OCI-LY1 (cell line): ENCODE measurements at regions not wholly inside any gene's neighbourhood (a gene's known extent, or its start where the extent isn't known, plus 50 kb on each side); places are given as distances from the start of the nearest gene placed in this dataset.

Experiments used
- H2AFZ ChIP-seq: fragments of 200-600 bp; sonication (generic), shearing (Covaris generic); 2 replicates; pipeline ENCODE4 v1.6.0; 2014; ENCODE audit warnings: antibody characterized with exemption, mild to moderate bottlenecking, low read length
- H3F3A ChIP-seq: fragments of 200-600 bp; sonication (generic), shearing (Covaris generic); 2 replicates; pipeline ENCODE4 v1.6.0; 2014; ENCODE audit warnings: mild to moderate bottlenecking, antibody characterized with exemption, low read length, moderate library complexity; ENCODE audit not compliant: insufficient read depth
- H3K27ac ChIP-seq: fragments of 200-600 bp; sonication (generic); 2 replicates; pipeline ENCODE4 v1.5.1; 2014; ENCODE audit warnings: low read length, mixed run types, mild to moderate bottlenecking, low read depth; ENCODE audit not compliant: poor library complexity, severe bottlenecking
- H3K27me3 ChIP-seq: fragments of 200-600 bp; sonication (generic); 2 replicates; pipeline ENCODE4 v1.6.0; 2014; ENCODE audit warnings: antibody characterized with exemption, mild to moderate bottlenecking, low read length, moderate library complexity; ENCODE audit not compliant: insufficient read depth
- H3K36me3 ChIP-seq: fragments of 200-600 bp; sonication (generic); 2 replicates; pipeline ENCODE4 v1.6.1; 2014; ENCODE audit warnings: mild to moderate bottlenecking, antibody characterized with exemption, low read length, moderate library complexity, mixed read lengths; ENCODE audit not compliant: insufficient read depth
- H3K4me1 ChIP-seq: fragments of 200-600 bp; sonication (generic); 2 replicates; pipeline ENCODE4 v1.5.1; 2014; ENCODE audit warnings: mild to moderate bottlenecking, low read length, moderate library complexity; ENCODE audit not compliant: insufficient read depth, severe bottlenecking
- H3K4me2 ChIP-seq: fragments of 200-600 bp; sonication (generic), shearing (Covaris generic); 2 replicates; pipeline ENCODE4 v1.6.1; 2014; ENCODE audit warnings: low read length
- H3K4me3 ChIP-seq: fragments of 200-600 bp; sonication (generic); 2 replicates; pipeline ENCODE4 v1.5.1; 2014; ENCODE audit warnings: low read length, low read depth, mild to moderate bottlenecking, mixed read lengths; ENCODE audit not compliant: poor library complexity, severe bottlenecking
- H3K79me2 ChIP-seq: fragments of 200-600 bp; shearing (Covaris generic); 2 replicates; pipeline ENCODE4 v1.6.1; 2016; ENCODE audit warnings: mixed run types, low read length, mixed read lengths; ENCODE audit not compliant: insufficient read depth
- H3K9ac ChIP-seq: fragments of 200-600 bp; sonication (generic), shearing (Covaris generic); 2 replicates; pipeline ENCODE4 v1.6.1; 2014; ENCODE audit warnings: mild to moderate bottlenecking, low read length, mixed read lengths
- H3K9me2 ChIP-seq: fragments of 200-600 bp; sonication (generic), shearing (Covaris generic); 2 replicates; pipeline ENCODE4 v1.6.1; 2014; ENCODE audit warnings: low read depth, mild to moderate bottlenecking, low read length, mixed read lengths
- H3K9me3 ChIP-seq: fragments of 200-600 bp; shearing (Covaris generic); 2 replicates; pipeline ENCODE4 v1.6.1; 2014; ENCODE audit warnings: low read length, mixed read lengths
- H4K20me1 ChIP-seq: fragments of 200-600 bp; sonication (generic), shearing (Covaris generic); 2 replicates; pipeline ENCODE4 v1.6.0; 2016; ENCODE audit warnings: mild to moderate bottlenecking, low read length; ENCODE audit not compliant: insufficient read depth
- CTCF ChIP-seq: fragments of 200-600 bp; sonication (generic), shearing (Covaris generic); IDR thresholded peaks from 2 replicates; pipeline ENCODE4 v1.5.1; 2017; ENCODE audit warnings: mild to moderate bottlenecking, antibody characterized with exemption, low read length, moderate library complexity, mixed read lengths
- EZH2 ChIP-seq: fragments of 200-600 bp; sonication (generic), shearing (Covaris generic); IDR thresholded peaks from 2 replicates; pipeline ENCODE4 v1.8.0; 2017; ENCODE audit warnings: borderline replicate concordance, mixed run types, mild to moderate bottlenecking, antibody characterized with exemption, low read length, moderate library complexity, mixed read lengths

GRCh38 chr7:98795741-98796493 is 73.9 kb downstream of the TMEM130 start:
- Histone ChIP-seq H3K9me3 (peaks cover 6% of the 10 kb centered on the region), H3K27ac (no peak overlapping the region), H3K27me3 (peaks cover 7% of the 10 kb centered on the region; the same call in 1 of the 2 replicates), H3K4me3 (no peak overlapping the region), H3K4me2 (no peak overlapping the region), H3K36me3 (no peaks in the 10 kb centered on the region; the same call in 1 of the 2 replicates), H3K9ac (no peak overlapping the region), H3K9me2 (no peaks in the 10 kb centered on the region), H2AFZ (no peak overlapping the region), H3K79me2 (no peaks in the 10 kb centered on the region), H3K4me1 (no peaks in the 10 kb centered on the region), H4K20me1 (no peaks in the 10 kb centered on the region), H3F3A (no peaks in the 10 kb centered on the region)
- TF ChIP-seq EZH2 (no peak), CTCF (no peak)
